ENCODE measurements at regions not wholly inside any gene's neighbourhood (a gene's known extent, or its start where the extent isn't known, plus 50 kb on each side); places are given as distances from the start of the nearest gene placed in this dataset.
A peak's percentile ranks its signal among the peaks of the same experiment; 100 is the strongest.

DNA sequence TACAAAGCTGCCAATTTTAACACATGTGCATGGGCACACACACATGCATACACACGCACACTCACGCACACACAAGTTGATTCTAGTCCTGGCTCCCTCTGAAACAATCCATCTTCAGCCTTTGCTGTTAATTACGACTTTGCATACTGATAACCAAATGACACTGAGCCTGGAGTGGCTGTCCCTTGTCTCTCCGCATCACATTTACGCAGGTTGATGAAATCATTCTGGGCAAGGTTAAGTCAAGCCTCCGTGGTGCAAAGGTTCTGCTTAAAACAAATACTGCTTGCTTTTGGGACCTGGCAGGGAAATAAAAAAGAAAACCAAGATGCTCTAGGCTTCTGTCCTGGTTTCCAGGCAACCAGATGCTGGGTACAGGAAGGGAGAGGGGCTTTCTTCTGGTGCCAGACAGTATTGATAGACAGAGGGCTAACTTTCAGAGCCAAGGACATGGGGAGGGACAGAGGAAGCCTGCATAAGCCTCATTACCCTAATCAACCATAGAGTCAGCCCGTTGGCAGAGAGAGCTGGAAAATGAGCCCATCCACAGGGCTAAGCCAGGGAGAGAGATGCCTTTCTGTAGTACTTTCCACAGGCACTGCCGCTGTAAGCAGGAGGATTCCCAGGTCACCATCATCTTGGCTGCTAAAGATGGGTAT lies 233.0 kb downstream of the WDR11 start:
- no peaks in the 10 kb centered on the region for H3K27me3 ChIP-seq
- ATAC-seq (no peak), DNase-seq (no peak)
- H3K4me1 ChIP-seq, result peaks cover under 1% of the 10 kb centered on the region
- H3K27ac ChIP-seq, result no peak overlapping the region
- H3K4me3 ChIP-seq, result no peak overlapping the region
- intact Hi-C loops (cut with DNase I), result no loop called here
- no peaks in the 10 kb centered on the region for H3K9me3 ChIP-seq
- TF ChIP-seq, protein P1, sequence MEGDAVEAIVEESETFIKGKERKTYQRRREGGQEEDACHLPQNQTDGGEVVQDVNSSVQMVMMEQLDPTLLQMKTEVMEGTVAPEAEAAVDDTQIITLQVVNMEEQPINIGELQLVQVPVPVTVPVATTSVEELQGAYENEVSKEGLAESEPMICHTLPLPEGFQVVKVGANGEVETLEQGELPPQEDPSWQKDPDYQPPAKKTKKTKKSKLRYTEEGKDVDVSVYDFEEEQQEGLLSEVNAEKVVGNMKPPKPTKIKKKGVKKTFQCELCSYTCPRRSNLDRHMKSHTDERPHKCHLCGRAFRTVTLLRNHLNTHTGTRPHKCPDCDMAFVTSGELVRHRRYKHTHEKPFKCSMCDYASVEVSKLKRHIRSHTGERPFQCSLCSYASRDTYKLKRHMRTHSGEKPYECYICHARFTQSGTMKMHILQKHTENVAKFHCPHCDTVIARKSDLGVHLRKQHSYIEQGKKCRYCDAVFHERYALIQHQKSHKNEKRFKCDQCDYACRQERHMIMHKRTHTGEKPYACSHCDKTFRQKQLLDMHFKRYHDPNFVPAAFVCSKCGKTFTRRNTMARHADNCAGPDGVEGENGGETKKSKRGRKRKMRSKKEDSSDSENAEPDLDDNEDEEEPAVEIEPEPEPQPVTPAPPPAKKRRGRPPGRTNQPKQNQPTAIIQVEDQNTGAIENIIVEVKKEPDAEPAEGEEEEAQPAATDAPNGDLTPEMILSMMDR (IDR thresholded peaks at IDR 0.05), result no peak
- no peaks in the 10 kb centered on the region for H3K36me3 ChIP-seq

- Histone ChIP-seq H3K4me3 (no peak overlapping the region), H3K27me3 (no peaks in the 10 kb centered on the region), H3K9me3 (no peaks in the 10 kb centered on the region), H3K4me1 (no peaks in the 10 kb centered on the region), H3K27ac (no peak overlapping the region), H3K36me3 (no peaks in the 10 kb centered on the region)
- ATAC-seq (no peak), DNase-seq (no peak)
- TF ChIP-seq, protein P1 (IDR thresholded peaks at IDR 0.05), result no peak
- intact Hi-C loops (cut with DNase I), result no loop called here
Observed at GRCh38 chr10:121084675-121085070, 233.5 kb downstream of the WDR11 start.

GRCh38 chr10:121085367-121085766 lies 234.2 kb downstream of the WDR11 start:
- ATAC-seq, result peak; percentile 31
- H3K27ac ChIP-seq, result no peak overlapping the region
- intact Hi-C loops (cut with DNase I), result no loop called here
- no peak for DNase-seq
- no peaks in the 10 kb centered on the region for H3K27me3 ChIP-seq
- TF ChIP-seq, protein P1 (IDR thresholded peaks at IDR 0.05), result no peak
- H3K4me1 ChIP-seq, result no peaks in the 10 kb centered on the region
- H3K36me3 ChIP-seq, result no peaks in the 10 kb centered on the region
- no peaks in the 10 kb centered on the region for H3K9me3 ChIP-seq
- H3K4me3 ChIP-seq, result no peak overlapping the region

GRCh38 chr10:121087129-121087528 lies 236.0 kb downstream of the WDR11 start:
- ATAC-seq (no peak), DNase-seq (no peak)
- no peak overlapping the region for H3K4me3 ChIP-seq
- H3K9me3 ChIP-seq, result no peaks in the 10 kb centered on the region
- no peaks in the 10 kb centered on the region for H3K27me3 ChIP-seq
- TF ChIP-seq, protein P1 (IDR thresholded peaks at IDR 0.05), result no peak
- no peaks in the 10 kb centered on the region for H3K36me3 ChIP-seq
- H3K27ac ChIP-seq, result no peak overlapping the region
- intact Hi-C loops (cut with DNase I), result no loop called here
- H3K4me1 ChIP-seq, result no peaks in the 10 kb centered on the region

- no peaks in the 10 kb centered on the region for H3K4me1 ChIP-seq
- H3K9me3 ChIP-seq, result no peaks in the 10 kb centered on the region
- TF ChIP-seq, protein P1 (IDR thresholded peaks at IDR 0.05), result no peak
- no peaks in the 10 kb centered on the region for H3K36me3 ChIP-seq
- intact Hi-C loops (cut with DNase I), result no loop called here
- DNase-seq (no peak), ATAC-seq (no peak)
- no peak overlapping the region for H3K4me3 ChIP-seq
- no peak overlapping the region for H3K27ac ChIP-seq
- H3K27me3 ChIP-seq, result no peaks in the 10 kb centered on the region
Observed at GRCh38 chr10:121087688-121088087, 236.5 kb downstream of the WDR11 start.

- Histone ChIP-seq H3K36me3 (no peaks in the 10 kb centered on the region), H3K4me3 (no peak overlapping the region), H3K4me1 (no peaks in the 10 kb centered on the region), H3K9me3 (no peaks in the 10 kb centered on the region), H3K27me3 (no peaks in the 10 kb centered on the region), H3K27ac (no peak overlapping the region)
- TF ChIP-seq, protein P1 (IDR thresholded peaks at IDR 0.05), result peak; percentile 16
- no peak for DNase-seq
- intact Hi-C loops (cut with DNase I), result no loop called here
- peak; percentile 47 for ATAC-seq
Observed at GRCh38 chr10:121088524-121088923, 237.4 kb downstream of the WDR11 start.

All from upper lobe of right lung (tissue), 1 donor.